ENCODE measurements at regions not wholly inside any gene's neighbourhood (a gene's known extent, or its start where the extent isn't known, plus 50 kb on each side); places are given as distances from the start of the nearest gene placed in this dataset.

DNA sequence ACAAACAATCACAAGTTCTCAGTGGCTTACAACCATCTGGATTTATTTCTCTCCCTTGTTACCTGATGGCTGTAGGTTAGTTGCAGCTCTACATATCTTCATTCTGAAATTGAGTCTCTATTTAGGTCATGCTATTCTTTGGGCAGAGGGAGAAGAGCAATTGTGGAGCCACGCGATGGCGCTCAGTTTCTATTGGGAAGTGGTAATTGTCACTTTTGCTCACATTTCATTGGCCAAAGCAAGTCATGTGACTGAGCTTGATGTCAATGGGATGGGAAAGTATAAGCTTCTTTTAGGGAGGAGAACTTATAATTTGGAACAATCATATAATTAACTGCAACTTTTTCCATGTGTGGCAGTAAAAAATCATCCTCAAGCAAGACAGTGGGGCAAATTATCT lies 166.5 kb downstream of the LMO4 start:
- Mint-ChIP-seq H3K27ac (no peak overlapping the region), H3K9me3 (no peaks in the 10 kb centered on the region), H3K27me3 (ENCODE audit: low read depth, poor library complexity) (no peaks in the 10 kb centered on the region), H3K4me1 (no peaks in the 10 kb centered on the region), H3K4me3 (no peak overlapping the region), H3K36me3 (ENCODE audit: low read depth) (no peaks in the 10 kb centered on the region)
- TF ChIP-seq, protein P1, sequence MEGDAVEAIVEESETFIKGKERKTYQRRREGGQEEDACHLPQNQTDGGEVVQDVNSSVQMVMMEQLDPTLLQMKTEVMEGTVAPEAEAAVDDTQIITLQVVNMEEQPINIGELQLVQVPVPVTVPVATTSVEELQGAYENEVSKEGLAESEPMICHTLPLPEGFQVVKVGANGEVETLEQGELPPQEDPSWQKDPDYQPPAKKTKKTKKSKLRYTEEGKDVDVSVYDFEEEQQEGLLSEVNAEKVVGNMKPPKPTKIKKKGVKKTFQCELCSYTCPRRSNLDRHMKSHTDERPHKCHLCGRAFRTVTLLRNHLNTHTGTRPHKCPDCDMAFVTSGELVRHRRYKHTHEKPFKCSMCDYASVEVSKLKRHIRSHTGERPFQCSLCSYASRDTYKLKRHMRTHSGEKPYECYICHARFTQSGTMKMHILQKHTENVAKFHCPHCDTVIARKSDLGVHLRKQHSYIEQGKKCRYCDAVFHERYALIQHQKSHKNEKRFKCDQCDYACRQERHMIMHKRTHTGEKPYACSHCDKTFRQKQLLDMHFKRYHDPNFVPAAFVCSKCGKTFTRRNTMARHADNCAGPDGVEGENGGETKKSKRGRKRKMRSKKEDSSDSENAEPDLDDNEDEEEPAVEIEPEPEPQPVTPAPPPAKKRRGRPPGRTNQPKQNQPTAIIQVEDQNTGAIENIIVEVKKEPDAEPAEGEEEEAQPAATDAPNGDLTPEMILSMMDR (IDR thresholded peaks at IDR 0.05): no peak
- no peak for DNase-seq

DNA sequence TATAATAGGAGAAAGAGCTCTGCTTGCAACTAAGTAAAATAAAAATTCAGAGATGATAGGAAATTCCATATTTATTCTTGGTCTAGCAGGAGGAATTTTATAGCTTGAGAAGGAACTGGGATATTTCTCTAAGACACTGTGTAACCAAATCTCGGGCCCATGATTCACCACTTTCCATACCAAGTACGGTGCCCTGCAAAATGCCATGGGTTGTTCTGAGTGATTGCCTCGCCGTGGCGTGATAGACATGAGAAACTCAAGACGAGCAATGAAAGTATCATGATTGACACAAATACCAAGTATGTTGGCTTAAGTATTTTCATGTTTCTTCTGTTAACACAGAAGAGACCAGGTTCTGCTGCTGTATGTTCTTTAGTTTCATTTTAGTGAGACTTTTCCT lies 167.2 kb downstream of the LMO4 start:
- Mint-ChIP-seq H3K9me3 (no peaks in the 10 kb centered on the region), H3K4me3 (no peak overlapping the region), H3K27me3 (ENCODE audit: low read depth, poor library complexity) (no peaks in the 10 kb centered on the region), H3K27ac (no peak overlapping the region), H3K4me1 (no peaks in the 10 kb centered on the region), H3K36me3 (ENCODE audit: low read depth) (no peaks in the 10 kb centered on the region)
- TF ChIP-seq, protein P1 (IDR thresholded peaks at IDR 0.05): no peak
- DNase-seq: no peak

DNA sequence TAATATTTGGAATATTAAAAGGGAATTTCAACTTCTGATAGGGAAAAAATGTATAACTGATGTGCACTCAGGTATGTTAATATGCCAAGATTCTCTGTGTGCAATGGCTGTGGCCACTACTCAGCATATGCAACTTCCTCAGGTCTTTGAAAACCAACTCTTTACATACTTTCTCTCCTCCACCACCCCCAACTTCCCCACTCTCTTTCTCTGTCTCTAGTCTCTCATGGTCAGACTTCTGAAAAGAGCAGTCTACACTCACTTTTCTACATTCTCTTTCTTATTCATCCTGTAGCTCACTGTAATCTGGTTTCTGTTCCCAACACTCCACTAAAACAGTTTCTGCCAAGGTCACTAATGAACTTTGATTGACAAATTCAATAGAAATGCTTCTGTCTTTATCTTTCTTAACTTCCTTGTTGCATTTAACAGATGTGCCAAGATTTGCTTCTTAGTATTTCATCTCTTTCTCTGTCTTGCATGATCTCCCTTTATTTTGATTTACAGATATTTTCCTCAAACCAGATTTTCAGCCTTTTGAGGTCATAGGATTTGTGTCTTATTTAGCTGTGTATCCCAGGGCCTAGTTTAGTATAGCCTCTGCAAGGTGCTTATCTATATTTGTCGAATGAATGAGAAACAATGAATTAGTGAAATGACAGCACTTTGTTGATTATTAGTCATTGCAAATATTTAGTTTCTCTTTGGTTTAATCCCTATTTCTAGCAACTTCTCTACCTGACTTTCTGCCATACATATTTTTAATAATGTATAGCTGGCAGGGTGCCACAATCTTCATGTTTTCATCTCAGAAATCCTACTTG lies 168.9 kb downstream of the LMO4 start:
- Mint-ChIP-seq H3K4me1 (no peaks in the 10 kb centered on the region), H3K27ac (no peak overlapping the region), H3K27me3 (ENCODE audit: low read depth, poor library complexity) (no peaks in the 10 kb centered on the region), H3K36me3 (ENCODE audit: low read depth) (peaks cover 2% of the 10 kb centered on the region), H3K9me3 (peaks cover 2% of the 10 kb centered on the region), H3K4me3 (no peak overlapping the region)
- no peak for DNase-seq
- TF ChIP-seq, protein P1 (IDR thresholded peaks at IDR 0.05): no peak

DNA sequence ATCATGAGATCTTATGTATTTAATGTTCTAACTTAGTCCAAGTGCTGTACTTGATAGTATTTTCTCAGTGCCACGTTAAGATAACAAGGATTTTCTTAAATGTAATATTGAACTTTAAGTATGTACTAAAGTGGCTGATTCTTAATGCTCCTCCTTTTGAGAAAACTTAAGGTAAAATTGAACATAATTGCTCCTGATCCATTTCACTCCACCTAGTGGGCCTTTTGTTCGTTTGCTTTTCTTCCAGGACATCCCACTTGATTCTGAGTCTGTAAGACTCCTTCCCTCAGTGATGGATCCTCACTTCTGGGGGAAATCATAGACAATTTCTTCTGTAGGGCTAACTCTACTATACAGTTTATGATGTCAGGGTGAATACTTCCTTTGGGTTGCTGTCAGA lies 173.1 kb downstream of the LMO4 start:
- no peak overlapping the region for H3K4me3 Mint-ChIP-seq
- no peak for DNase-seq
- peaks cover 9% of the 10 kb centered on the region for H3K9me3 Mint-ChIP-seq
- H3K27ac Mint-ChIP-seq: no peak overlapping the region
- TF ChIP-seq, protein P1 (IDR thresholded peaks at IDR 0.05): no peak
- peaks cover 9% of the 10 kb centered on the region for H3K36me3 Mint-ChIP-seq (ENCODE audit: low read depth)
- peaks cover 19% of the 10 kb centered on the region for H3K4me1 Mint-ChIP-seq
- H3K27me3 Mint-ChIP-seq (ENCODE audit: low read depth, poor library complexity): peaks cover 4% of the 10 kb centered on the region

DNA sequence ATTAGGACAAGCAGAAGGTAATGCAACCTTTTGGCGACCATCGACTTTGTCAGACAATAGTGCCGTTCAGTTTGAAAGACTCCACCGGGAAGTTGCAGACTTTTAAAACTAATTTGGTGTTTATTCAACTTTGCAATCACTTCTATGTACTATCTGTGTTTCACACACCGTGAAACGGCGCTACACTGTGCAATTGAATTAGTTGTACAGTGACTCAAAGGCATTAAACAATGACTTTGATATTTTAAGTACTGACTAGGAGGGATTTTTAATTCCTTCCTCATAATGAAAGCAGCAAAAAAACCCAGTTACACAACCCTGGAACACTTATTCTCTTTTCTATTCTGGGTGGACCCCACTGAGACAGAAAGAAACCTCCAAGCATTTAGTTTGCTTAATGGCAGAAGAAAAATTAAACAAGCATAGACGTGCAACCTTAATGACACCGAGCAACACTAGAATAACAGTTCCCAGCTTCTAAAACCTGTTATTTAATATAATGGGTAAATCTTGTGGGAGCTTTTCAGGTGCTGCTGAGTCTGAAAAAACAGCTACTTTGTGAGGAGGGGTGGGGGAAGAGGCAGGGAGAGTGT lies 176.8 kb downstream of the LMO4 start:
- no peak for DNase-seq
- TF ChIP-seq, protein P1 (IDR thresholded peaks at IDR 0.05): no peak
- peaks cover 9% of the 10 kb centered on the region for H3K9me3 Mint-ChIP-seq
- H3K36me3 Mint-ChIP-seq (ENCODE audit: low read depth): peaks cover 9% of the 10 kb centered on the region
- H3K4me1 Mint-ChIP-seq: peaks cover 37% of the 10 kb centered on the region
- no peak overlapping the region for H3K27ac Mint-ChIP-seq
- H3K4me3 Mint-ChIP-seq: no peak overlapping the region
- H3K27me3 Mint-ChIP-seq (ENCODE audit: low read depth, poor library complexity): peaks cover 8% of the 10 kb centered on the region

DNA sequence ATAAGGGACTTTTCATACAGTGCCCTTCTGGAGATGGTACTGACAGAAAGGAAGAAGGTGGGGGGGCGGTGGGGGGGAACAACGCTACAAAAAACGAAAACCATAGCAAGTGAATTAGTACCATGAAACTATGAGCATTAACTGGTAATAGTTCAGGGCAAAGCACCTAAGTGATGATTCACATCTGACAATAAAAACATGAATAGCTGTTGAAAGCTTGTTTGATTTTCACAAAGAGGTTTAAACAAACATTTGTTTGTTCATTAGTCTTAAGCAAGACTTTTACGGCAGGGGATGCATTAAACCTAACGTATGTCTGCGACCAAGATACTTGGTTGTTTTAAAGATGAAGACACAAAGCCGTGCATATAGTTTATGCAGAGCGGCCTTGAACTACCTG lies 177.5 kb downstream of the LMO4 start:
- Mint-ChIP-seq H3K4me1 (peaks cover 37% of the 10 kb centered on the region), H3K27ac (no peak overlapping the region), H3K9me3 (peaks cover 9% of the 10 kb centered on the region), H3K36me3 (ENCODE audit: low read depth) (peaks cover 9% of the 10 kb centered on the region), H3K4me3 (no peak overlapping the region), H3K27me3 (ENCODE audit: low read depth, poor library complexity) (peaks cover 8% of the 10 kb centered on the region)
- TF ChIP-seq, protein P1 (IDR thresholded peaks at IDR 0.05): no peak
- no peak for DNase-seq
